Pancreas (tissue), 10 donors: ENCODE measurements at regions not wholly inside any gene's neighbourhood (a gene's known extent, or its start where the extent isn't known, plus 50 kb on each side); places are given as distances from the start of the nearest gene placed in this dataset.

Source experiments
- ATAC-seq, 4 donors: fragments of 200-7000 bp; cut with Tn5 transposase; one replicate each; pipeline versions ENCODE4 v1.8.0 to v1.9.1; 2020; ENCODE audit warnings: mild to moderate bottlenecking in 4 of 4, moderate library complexity in 4 of 4
- DNase-seq, 6 donors: peaks; one replicate each; pipeline ENCODE4 v3.0.0-alpha.2; 2020
- FAIRE-seq: peaks from 2 replicates; lab custom pipeline; 2012; peaks lifted over from hg19 to GRCh38; lab: Jason Lieb, UNC
- H3K27ac ChIP-seq, 4 donors: fragments of 200-600 bp; sonication (generic); 1 replicate in 3 of 4; 2 replicates in 1 of 4; pipeline versions ENCODE4 v1.5.0 to v1.8.0; 2020
- H3K27me3 ChIP-seq, 4 donors: fragments of 200-600 bp; one replicate each; pipeline ENCODE4 v1.8.0; 2021
- H3K36me3 ChIP-seq, 3 donors: fragments of 200-600 bp; sonication (generic) in 1 of 3; one replicate each; pipeline versions ENCODE4 v1.5.0 to v1.8.0; 2020 to 2021
- H3K4me1 ChIP-seq, 3 donors: fragments of 200-600 bp; one replicate each; pipeline ENCODE4 v1.8.0; 2021
- H3K4me3 ChIP-seq, 4 donors: fragments of 200-600 bp; sonication (generic) in 2 of 4; one replicate each; pipeline versions ENCODE4 v1.5.0 to v1.8.0; 2020 to 2021
- H3K9me3 ChIP-seq, 4 donors: fragments of 200-600 bp; one replicate each; pipeline ENCODE4 v1.8.0; 2021
- WGBS, 2 donors: extraction: QIAGEN DNeasy Blood & Tissue Kit; methylation state at CpG; one replicate each; pipeline ENCODE4 v1.1.7; 2013; 5-methylcytosine and 5-hydroxymethylcytosine counted together
- intact Hi-C, 3 donors: fragments of 100-400 bp; cut with DNase I; formaldehyde crosslinking; loops; one replicate each; pipeline versions ENCODE4 v1.11.1 to v1.14.2; 2022
- TF ChIP-seq, protein P1 (sequence below), 4 donors: fragments of 200-600 bp; sonication (generic) in 3 of 4; IDR thresholded peaks; one replicate each; pipeline versions ENCODE4 v1.5.0 to v1.8.0; 2021; ENCODE audit warnings: antibody characterized with exemption in 4 of 4
- donor health status: healthy with polysubstance abuse.
- donor health status: DM: no; HTN: no; CAD: no; lungs with moderate emphysema.
- donor health status: DM: no; HTN: no; CAD: no.
- donor health status: control.
- donor health status: control.
- donor health status: Bipolar disorder and iron deficiency.
- donor health status: DM: yes; HTN: yes; CAD: no.
- donor health status: DM: no; HTN: no; CAD: no.
- donor health status: DM: no; HTN: no; CAD: no.
- donor health status: DM: yes; HTN: yes; CAD: no.

- DNase-seq (no peak), ATAC-seq (no peak), FAIRE-seq (no peak)
- Histone ChIP-seq H3K9me3 (no peaks in the 10 kb centered on the region), H3K4me3 (no peak overlapping the region), H3K4me1 (no peaks in the 10 kb centered on the region), H3K27ac (no peak overlapping the region), H3K27me3 (no peaks in the 10 kb centered on the region), H3K36me3 (no peaks in the 10 kb centered on the region)
- intact Hi-C loops = no loop called here
- TF ChIP-seq, protein P1, sequence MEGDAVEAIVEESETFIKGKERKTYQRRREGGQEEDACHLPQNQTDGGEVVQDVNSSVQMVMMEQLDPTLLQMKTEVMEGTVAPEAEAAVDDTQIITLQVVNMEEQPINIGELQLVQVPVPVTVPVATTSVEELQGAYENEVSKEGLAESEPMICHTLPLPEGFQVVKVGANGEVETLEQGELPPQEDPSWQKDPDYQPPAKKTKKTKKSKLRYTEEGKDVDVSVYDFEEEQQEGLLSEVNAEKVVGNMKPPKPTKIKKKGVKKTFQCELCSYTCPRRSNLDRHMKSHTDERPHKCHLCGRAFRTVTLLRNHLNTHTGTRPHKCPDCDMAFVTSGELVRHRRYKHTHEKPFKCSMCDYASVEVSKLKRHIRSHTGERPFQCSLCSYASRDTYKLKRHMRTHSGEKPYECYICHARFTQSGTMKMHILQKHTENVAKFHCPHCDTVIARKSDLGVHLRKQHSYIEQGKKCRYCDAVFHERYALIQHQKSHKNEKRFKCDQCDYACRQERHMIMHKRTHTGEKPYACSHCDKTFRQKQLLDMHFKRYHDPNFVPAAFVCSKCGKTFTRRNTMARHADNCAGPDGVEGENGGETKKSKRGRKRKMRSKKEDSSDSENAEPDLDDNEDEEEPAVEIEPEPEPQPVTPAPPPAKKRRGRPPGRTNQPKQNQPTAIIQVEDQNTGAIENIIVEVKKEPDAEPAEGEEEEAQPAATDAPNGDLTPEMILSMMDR (IDR thresholded peaks at IDR 0.05) = no peak
- WGBS, 2 donors = 82 to 89% methylated on average over 4 of the region's 4 CpGs
These were observed 260.8 kb upstream of the LRRN1 start for GRCh38 chr3:3538451-3538850.

DNA sequence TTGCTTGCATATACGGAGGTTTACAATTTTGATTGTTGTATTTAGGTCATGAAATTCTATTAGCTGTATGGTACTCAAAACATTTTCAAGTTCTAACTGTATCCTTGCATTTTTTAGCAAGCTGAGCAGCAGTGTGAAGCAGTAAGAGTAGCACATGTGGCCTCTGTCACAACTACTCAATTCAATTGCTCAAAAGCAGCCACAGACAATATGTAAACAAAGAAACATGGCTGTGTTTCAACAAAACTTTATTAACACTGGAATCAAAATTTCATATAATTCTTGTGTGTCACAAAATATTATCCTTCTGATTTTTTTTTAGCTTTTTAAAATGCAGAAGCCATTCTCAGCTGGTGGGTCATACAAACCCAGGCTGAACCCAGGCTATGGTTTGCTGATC is 266.7 kb upstream of the LRRN1 start:
- TF ChIP-seq, protein P1 (IDR thresholded peaks at IDR 0.05) = no peak
- ATAC-seq = no peak
- H3K27me3 ChIP-seq = no peaks in the 10 kb centered on the region
- H3K9me3 ChIP-seq = no peaks in the 10 kb centered on the region
- intact Hi-C loops = no loop called here
- H3K4me3 ChIP-seq = no peak overlapping the region
- no peak for FAIRE-seq
- H3K36me3 ChIP-seq = no peaks in the 10 kb centered on the region
- DNase-seq = no peak
- H3K4me1 ChIP-seq = no peaks in the 10 kb centered on the region
- H3K27ac ChIP-seq = no peak overlapping the region
- 42 to 55% methylated on average over 1 of the region's 1 CpG for WGBS, 2 donors

GRCh38 chr3:3531476-3531875 is 267.8 kb upstream of the LRRN1 start:
- Histone ChIP-seq H3K36me3 (no peaks in the 10 kb centered on the region), H3K9me3 (no peaks in the 10 kb centered on the region), H3K27ac (no peak overlapping the region), H3K4me1 (no peaks in the 10 kb centered on the region), H3K4me3 (no peak overlapping the region), H3K27me3 (no peaks in the 10 kb centered on the region)
- intact Hi-C loops = no loop called here
- TF ChIP-seq, protein P1 (IDR thresholded peaks at IDR 0.05) = no peak
- ATAC-seq (no peak), FAIRE-seq (no peak), DNase-seq (no peak)
- 52 to 63% methylated on average over 4 of the region's 4 CpGs for WGBS, 2 donors

DNA sequence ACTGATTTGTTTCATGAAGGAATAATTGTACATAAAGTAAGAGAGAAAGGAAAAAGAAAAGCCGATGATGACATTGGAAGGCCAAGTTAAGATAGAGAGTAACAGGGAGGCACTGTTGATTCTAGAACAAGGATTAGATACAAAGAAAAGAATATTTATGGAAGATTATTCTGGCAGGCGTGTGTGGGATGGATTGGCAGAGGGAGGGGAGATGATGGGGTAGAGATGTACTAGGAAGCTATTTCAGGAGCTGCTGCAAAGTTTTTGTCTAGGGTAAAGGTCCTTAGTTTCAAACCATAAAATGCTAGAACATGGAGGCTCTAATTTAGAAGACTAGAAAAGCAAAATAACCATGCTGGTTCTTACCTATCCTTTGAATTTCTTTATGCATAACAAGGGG is 280.0 kb upstream of the LRRN1 start:
- 68 to 87% methylated on average over 2 of the region's 2 CpGs for WGBS, 2 donors
- no peaks in the 10 kb centered on the region for H3K4me1 ChIP-seq
- no peaks in the 10 kb centered on the region for H3K9me3 ChIP-seq
- intact Hi-C loops = no loop called here
- no peaks in the 10 kb centered on the region for H3K36me3 ChIP-seq
- H3K27ac ChIP-seq = no peak overlapping the region
- no peaks in the 10 kb centered on the region for H3K27me3 ChIP-seq
- FAIRE-seq = no peak
- no peak for ATAC-seq
- DNase-seq = no peak
- TF ChIP-seq, protein P1 (IDR thresholded peaks at IDR 0.05) = no peak
- no peak overlapping the region for H3K4me3 ChIP-seq

DNA sequence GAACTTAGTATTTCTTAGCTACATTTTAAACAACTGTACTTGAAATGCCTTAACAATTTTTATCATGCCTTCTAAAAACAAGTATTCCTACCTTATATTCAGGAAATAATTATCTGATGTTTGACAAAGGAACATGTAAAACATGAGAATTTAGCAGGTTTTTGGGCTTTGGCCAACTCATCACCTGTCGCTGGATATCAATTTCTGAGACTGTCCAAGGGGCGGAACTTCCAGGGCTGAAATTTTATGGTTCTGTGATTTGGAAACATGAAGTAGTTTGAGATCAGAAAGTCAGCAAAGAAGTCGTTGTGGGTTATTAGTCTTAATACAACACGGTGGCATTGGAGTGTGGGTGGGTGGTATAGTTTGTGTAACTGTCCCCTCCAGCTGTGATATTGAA is 282.2 kb upstream of the LRRN1 start:
- no peak overlapping the region for H3K27ac ChIP-seq
- WGBS, 2 donors = 49 to 50% methylated on average over 4 of the region's 4 CpGs
- H3K4me3 ChIP-seq = no peak overlapping the region
- FAIRE-seq (no peak), DNase-seq (peak in 1 of 6 donors; percentile 2), ATAC-seq (no peak)
- intact Hi-C loops = no loop called here
- no peaks in the 10 kb centered on the region for H3K4me1 ChIP-seq
- no peaks in the 10 kb centered on the region for H3K27me3 ChIP-seq
- TF ChIP-seq, protein P1 (IDR thresholded peaks at IDR 0.05) = no peak
- no peaks in the 10 kb centered on the region for H3K36me3 ChIP-seq
- H3K9me3 ChIP-seq = no peaks in the 10 kb centered on the region
